ENCODE measurements at regions not wholly inside any gene's neighbourhood (a gene's known extent, or its start where the extent isn't known, plus 50 kb on each side); places are given as distances from the start of the nearest gene placed in this dataset.
"Not testable (repeated sequence)": the region's sequence is repeated elsewhere in the genome, so short reads cannot be mapped to it uniquely, and the experiment has no call there.

DNA sequence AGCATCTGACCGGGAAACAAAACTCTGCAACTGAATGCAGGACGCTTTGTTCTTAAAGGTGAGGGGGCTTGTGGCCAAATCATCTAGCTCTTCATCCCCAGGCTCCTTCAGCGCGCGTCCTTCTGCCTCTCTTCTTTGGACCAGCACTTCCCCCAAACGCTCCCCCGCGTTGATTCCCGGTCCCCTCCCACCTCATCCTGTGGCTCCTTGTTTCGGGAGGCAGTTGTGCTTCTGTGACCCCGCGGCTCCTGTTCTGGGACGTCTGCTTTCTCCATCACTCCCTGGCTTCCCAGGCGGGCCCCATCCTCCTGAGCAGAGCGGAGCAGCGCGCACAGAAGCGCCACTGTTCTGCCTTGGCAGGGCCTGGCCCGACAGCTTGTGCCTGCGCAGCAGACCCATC is 109.7 kb upstream of the ZNG1E start:
- DNase-seq (ENCODE audit: low read depth, low spot score); in situ Hi-C loops (cut with HindIII; ENCODE audit: low pct_unique_long_range_greater_than_20kb, low sequenced_read_pairs): not testable (repeated sequence)

DNA sequence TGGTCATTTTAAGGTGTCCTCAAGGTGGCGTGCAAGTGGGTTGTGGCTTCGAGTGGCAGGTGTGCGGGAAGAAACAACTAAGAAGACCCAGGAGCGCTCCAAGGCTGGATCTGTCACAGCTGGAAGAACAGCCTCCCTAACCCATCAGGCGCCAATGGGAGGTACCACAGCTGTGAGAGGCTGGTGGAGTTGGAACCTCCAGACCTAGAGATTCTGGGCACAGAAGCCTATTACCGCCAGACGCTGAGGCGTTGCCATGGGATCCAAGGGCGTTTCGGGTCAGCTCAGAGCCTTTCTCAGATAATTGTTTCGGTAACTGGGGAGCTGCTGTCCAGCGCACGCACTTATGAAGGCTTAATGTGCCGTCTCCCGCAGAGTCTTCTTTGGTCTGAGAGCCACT is 156.7 kb upstream of the ZNG1E start:
- in situ Hi-C loops (cut with HindIII; ENCODE audit: low pct_unique_long_range_greater_than_20kb, low sequenced_read_pairs); DNase-seq (ENCODE audit: low read depth, low spot score): not testable (repeated sequence)

DNA sequence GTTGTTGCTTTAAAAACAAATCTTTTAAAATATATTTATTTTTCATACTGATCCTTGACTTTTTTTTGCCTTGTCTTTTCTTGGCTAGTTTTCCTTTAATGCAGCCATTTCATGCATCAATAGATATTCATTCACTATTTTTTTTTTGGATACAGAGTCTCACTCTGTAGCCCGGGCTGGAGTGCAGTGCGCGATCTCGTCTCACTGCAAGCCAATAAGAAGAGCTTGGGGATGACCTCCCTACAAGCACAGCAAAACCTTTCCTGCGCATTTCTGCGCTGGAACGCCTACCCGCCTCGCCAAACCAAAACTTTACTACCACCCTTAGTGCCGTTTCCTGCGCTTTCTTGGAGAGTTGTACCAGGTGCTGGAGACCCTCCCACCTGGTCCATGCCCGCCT is 161.3 kb upstream of the ZNG1E start:
- in situ Hi-C loops (cut with HindIII; ENCODE audit: low pct_unique_long_range_greater_than_20kb, low sequenced_read_pairs) = not testable (repeated sequence)

DNA sequence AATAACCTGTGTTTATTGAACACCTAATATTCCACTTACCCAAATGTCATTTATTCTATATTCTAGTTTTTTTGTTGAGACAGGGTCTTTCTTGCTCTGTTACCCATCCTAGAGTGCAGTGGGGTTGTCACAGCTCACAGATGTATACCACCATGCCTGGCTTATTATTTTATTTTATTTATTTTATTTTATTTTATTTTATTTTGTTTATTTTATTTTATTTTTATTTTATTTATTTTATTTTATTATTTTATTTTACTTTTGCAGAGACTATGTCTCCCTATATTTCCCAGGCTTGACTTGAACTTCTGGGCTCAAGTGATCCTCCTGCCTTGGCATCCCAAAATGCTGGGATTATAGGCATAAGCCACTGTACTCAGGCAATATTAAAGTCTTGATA is 167.8 kb upstream of the ZNG1E start:
- DNase-seq (ENCODE audit: low read depth, low spot score); in situ Hi-C loops (cut with HindIII; ENCODE audit: low pct_unique_long_range_greater_than_20kb, low sequenced_read_pairs): not testable (repeated sequence)

More for the DNA sequence above, 161.3 kb upstream of the ZNG1E start:
- DNase-seq (ENCODE audit: low read depth, low spot score) = not testable (repeated sequence)

DNA sequence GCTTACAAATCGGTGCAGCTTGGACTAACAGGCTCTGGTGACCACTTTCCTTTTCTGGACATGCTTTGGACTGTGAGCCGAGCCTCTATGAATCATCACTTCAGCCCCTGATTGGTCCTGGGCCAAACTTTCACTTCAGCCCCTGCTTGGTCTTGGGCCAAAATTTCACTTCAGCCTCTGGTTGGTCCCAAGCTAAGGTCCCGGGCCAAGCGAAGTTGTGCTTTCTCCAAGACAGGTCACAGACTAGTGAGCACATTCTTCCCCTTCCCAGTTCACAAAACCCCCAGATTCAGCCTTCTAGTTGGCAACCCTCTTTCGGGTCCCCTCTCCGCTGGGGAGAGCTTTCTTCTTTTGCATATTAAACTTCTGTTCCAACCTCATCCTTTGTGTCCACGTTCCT is 171.0 kb upstream of the ZNG1E start:
- DNase-seq (ENCODE audit: low read depth, low spot score); in situ Hi-C loops (cut with HindIII; ENCODE audit: low pct_unique_long_range_greater_than_20kb, low sequenced_read_pairs): not testable (repeated sequence)

DNA sequence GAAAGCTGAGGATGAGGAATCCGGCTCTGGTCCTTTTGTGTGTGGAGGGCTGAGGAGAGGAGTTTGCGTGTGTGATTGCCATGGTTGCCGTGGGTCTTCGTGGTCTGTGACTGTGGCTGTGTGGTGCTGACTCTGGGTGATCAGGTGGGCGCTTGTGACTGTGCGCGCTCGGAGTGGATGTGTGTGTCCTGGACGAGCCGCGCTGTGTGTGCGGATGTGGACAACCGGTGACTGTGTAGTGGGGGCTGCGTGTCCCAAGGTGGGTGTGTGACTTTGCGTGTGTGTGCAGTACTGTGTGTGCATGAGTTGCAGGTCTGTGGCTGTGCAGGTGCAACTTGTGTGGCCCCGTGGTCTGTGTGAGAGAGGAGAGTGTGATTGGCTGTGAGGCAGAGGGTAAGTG is 172.0 kb upstream of the ZNG1E start:
- DNase-seq (ENCODE audit: low read depth, low spot score); in situ Hi-C loops (cut with HindIII; ENCODE audit: low pct_unique_long_range_greater_than_20kb, low sequenced_read_pairs): not testable (repeated sequence)

DNA sequence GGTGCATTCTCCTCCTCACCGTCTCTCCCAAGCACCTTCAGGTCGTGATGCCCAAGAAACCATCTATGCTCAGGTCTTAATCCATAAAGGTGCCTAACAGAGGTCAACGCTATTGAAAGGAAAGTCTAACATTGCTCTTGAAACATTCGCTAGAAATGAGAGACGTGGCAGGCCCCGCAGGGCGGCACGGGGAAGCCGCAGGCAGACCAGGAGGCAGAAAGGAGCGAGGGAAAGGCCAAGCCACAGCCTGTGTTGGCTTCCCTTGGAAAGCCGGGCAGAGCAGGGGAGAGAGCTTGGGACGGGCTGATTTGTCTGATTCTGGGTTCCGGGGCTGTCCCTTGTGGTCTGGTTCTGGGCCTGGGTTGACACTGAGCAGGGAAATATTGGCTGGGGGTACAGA is 192.8 kb upstream of the ZNG1E start:
- in situ Hi-C loops (cut with HindIII; ENCODE audit: low pct_unique_long_range_greater_than_20kb, low sequenced_read_pairs) = not testable (repeated sequence)
- peak; percentile 67 for DNase-seq (ENCODE audit: low read depth, low spot score)

DNA sequence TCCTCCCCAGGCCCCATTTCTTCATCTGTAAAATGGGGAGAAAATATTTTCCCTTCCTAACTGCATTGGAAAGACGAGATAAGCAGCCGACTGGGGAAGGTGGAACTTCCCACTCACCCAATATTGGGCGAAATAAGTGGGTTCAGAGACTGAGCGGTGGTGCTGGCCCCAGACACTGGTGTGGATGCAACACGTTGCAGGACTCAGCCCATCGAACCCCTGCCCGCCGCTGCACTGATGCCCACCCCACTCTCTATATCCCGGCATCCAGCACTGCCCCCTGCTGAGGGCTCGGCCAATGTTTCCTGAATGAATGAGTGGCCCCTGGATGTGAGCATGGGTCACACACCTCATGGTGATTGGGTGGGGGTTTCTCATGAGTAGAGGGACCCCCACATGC is 194.4 kb upstream of the ZNG1E start:
- in situ Hi-C loops (cut with HindIII; ENCODE audit: low pct_unique_long_range_greater_than_20kb, low sequenced_read_pairs); DNase-seq (ENCODE audit: low read depth, low spot score): not testable (repeated sequence)

DNA sequence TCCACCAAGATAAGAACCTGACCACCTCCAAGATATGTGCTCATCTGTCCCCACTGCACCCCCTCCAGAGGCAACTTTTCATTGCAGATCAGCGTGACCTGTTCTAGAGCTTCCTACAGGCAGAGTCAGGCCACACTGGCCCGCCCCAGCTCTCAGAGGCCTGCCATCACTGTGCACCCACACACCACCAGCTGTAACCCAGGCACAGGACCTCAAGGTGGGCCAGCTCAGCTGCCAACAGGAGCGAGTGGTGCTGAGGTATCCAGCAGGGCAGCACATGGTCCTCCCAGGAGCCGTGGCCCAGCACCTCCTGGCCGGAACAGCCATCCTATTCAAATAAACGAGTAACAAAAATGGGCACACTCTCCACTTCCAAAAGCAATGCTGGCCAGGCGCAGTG is 189.9 kb upstream of the FOXD4L5 start:
- in situ Hi-C loops (cut with HindIII; ENCODE audit: low pct_unique_long_range_greater_than_20kb, low sequenced_read_pairs); DNase-seq (ENCODE audit: low read depth, low spot score): not testable (repeated sequence)

DNA sequence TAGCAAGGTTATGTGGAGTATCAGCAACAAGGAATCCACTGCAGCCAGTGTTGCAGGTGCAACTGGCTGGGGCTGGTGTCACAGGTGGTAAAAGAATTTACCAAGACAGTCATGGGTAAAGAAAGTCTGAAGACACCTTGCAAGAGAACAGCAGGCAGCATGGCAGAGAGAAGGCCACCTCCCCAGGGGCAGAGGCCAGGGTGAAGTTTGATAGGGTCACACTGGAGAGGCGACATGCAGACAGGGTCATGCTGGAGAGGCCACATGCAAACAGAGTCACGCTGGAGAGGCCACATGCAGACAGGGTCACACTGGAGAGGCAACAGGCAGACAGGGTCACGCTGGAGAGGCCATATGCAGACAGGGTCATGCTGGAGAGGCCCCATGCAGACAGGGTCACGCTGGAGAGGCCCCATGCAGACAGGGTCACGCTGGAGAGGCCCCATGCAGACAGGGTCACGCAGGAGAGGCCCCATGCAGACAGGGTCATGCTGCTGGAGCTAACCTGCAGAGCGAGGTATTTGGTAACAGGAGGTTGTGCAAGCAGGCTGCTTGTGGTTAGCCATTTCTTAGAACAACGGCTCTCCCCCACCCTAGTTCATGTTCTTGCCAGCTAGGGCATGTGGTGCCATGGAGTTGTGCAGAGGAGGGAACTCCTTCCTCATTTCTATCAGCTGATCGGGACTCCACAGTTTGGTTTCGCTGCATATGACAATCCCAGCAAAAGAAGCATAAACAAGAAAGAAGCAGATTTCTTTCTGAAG is 188.2 kb upstream of the FOXD4L5 start:
- in situ Hi-C loops (cut with HindIII; ENCODE audit: low pct_unique_long_range_greater_than_20kb, low sequenced_read_pairs); DNase-seq (ENCODE audit: low read depth, low spot score): not testable (repeated sequence)

DNA sequence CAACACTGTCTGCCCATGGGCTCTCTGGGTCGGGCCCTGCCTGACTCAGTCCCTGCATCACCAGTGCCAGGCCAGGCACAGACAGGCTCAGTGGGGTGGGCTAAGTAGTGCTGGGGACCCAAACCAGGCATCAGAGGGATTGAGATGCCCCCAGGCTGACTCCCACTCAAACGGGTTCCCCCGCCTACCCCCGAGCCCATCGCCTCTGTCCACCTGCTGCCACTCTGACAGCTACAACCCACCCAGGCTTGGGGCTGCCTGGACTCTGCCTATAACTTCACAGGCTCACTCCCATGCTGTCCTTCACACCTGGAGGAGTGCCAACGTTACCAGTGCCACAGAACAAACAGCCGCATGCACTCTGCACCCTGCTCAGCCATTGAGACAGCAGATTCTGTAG is 186.1 kb upstream of the FOXD4L5 start:
- in situ Hi-C loops (cut with HindIII; ENCODE audit: low pct_unique_long_range_greater_than_20kb, low sequenced_read_pairs); DNase-seq (ENCODE audit: low read depth, low spot score): not testable (repeated sequence)

DNA sequence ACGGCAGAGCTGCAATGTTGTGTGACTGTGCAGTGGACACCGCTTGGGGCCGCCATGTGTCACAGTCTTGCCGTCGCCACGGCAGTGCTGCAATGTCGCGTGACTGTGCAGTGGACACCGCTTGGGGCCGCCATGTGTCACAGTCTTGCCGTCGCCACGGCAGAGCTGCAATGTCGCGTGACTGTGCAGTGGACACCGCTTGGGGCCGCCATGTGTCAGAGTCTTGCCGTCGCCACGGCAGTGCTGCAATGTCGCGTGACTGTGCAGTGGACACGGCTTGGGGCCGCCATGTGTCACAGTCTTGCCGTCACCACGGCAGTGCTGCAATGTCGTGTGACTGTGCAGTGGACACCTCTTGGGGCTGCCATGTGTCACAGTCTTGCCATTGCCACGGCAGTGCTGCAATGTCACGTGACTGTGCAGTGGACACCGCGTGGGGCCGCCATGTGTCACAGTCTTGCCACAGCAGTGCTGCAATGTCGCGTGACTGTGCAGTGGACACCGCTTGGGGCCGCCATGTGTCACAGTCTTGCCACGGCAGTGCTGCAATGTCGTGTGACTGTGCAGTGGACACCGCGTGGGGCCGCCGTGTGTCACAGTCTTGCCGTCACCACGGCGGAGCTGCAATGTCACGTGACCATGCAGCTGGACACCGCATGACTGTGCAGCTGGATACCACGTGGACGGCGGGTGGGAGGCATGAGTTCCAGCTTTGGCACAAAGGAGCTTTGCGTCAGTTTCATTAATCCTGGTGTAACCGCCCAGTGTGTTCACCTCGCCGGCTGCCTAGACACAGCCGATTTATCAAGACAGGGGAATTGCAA is 182.1 kb upstream of the FOXD4L5 start:
- in situ Hi-C loops (cut with HindIII; ENCODE audit: low pct_unique_long_range_greater_than_20kb, low sequenced_read_pairs); DNase-seq (ENCODE audit: low read depth, low spot score): not testable (repeated sequence)

DNA sequence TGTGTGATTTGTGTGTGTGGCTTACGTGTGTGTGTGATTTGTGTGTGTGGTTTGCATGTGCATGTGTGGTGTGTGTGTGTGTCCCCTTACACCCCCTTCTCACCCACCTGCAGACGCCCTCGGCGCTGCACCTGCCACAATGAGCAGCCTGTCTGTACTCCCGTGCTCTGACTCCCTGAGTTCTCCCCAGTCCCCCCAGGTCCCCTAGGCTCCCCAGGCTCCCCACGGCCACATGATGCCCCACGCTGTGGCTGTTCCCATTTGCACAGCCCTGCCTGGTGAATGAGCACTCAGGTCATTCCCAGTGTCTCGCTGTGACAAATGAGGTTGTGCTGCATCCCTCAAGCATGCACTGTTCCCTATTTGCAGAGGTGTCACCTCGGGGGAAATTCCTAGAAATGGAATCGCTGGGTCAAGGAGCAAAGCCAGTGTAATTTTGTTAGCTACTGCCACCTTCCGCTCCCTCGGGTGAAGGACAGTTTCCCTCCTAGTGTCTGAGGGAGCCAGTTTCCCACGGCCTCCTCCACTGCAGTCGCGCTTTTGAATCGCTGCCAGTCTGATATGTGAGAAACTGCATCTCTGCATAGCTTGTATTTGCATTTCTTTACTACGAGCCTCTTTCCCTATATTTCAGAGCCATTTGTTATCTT is 180.4 kb upstream of the FOXD4L5 start:
- peak; percentile 8 for DNase-seq (ENCODE audit: low read depth, low spot score)
- in situ Hi-C loops (cut with HindIII; ENCODE audit: low pct_unique_long_range_greater_than_20kb, low sequenced_read_pairs) = not testable (repeated sequence)

DNA sequence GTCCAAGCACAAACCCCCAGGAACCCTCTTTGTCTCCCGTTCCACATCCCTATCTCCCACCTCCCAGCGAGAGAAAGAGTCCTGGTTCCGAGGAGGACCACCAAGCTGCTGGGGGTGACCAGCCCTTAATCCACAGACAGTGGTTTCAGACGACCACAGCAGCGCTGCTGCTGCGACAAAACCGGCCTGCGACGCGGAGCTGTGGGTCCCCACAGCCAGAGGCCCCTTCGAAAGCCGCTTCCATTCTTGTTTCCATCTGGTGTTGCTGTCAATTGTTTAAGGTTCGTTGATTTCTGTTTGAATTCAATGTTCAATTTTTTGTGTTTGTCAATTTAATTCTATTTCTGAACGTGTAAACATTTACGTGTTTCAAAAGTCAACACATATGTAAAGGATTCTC is 177.5 kb upstream of the FOXD4L5 start:
- in situ Hi-C loops (cut with HindIII; ENCODE audit: low pct_unique_long_range_greater_than_20kb, low sequenced_read_pairs); DNase-seq (ENCODE audit: low read depth, low spot score): not testable (repeated sequence)

DNA sequence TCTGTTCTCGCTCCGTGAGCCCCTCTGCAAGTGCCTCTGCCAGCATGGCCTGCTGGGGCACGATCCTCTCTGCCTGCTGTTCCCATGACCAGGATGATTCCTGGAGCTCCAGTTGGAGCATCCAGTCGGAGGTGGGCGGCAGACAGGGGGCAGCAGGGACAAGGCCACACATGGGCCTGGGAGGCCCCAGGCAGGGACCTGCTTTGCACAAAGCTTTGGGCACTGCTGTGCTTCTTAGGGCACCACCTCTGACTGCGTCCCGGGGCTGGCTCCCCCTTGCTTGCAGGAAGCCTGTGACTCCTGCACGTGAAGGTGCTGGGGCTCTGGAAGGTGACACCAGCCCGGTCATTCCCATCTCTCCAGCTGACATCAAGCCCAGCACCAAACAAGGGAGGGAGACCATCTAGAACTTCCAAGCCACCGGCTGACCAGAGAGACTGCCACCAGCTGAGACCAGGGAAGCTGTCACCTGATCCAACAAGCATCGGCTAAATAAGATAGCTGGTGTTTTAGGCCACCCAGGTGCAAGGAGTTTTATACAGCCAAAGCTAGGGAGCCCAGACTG is 174.8 kb upstream of the FOXD4L5 start:
- in situ Hi-C loops (cut with HindIII; ENCODE audit: low pct_unique_long_range_greater_than_20kb, low sequenced_read_pairs) = no loop called here
- no peak for DNase-seq (ENCODE audit: low read depth, low spot score)

DNA sequence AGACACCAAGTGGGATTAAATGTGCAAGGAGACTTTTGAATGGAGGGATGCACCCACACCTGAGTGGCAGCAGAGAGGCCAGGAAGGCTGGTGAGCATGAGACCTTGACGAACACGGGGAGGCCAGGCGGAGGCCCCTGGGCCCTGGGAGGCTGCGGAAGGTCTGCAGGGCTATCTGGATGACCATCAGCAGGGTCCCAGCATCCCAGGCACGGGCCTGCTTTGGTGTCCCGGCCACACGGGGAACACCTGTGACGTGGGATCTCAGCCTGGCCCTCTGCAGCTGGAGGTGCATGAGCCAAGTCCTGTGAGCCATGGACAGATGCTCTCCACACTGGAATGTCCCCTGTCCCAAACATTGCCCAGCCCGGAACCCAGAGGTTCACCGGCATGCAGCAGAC is 174.0 kb upstream of the FOXD4L5 start:
- in situ Hi-C loops (cut with HindIII; ENCODE audit: low pct_unique_long_range_greater_than_20kb, low sequenced_read_pairs) = no loop called here
- no peak for DNase-seq (ENCODE audit: low read depth, low spot score)

DNA sequence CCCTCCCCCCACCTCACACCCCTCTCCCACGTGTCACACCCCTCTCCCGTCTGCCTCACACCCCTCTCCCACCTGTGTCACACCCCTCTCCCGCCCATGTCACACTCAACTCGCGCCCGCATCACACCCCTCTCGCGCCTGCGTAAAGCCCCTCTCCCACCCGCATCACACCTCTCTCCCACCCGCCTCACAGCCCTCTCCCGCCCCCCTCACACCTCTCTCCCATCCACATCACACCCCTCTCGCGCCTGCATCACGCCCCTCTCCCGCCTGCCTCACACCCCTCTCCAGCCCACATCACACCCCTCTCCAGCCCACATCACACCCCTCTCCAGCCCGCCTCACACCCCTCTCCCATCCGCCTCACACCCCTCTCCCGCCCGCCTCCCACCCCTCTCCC is 173.5 kb upstream of the FOXD4L5 start:
- in situ Hi-C loops (cut with HindIII; ENCODE audit: low pct_unique_long_range_greater_than_20kb, low sequenced_read_pairs) = no loop called here

DNA sequence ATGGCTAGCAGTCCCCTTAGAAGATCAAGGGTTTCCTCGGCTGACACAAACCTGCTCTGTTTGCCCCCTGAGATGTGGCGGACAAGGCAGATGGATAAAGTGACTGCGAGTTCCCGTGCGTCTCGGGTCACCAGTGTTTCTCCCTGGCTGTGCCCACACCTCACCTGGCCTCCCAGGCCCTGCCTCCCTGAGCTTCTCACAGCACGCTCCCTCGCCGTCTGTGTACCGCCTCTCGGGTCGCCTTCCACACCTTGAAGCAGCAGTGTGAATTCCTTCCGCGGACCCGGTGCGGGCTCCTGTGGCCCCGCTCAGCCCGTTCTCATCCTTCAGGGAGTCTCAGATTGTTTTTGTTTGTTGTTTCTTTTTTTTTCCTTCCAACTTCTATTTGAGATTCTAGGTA is 172.0 kb upstream of the FOXD4L5 start:
- DNase-seq (ENCODE audit: low read depth, low spot score); in situ Hi-C loops (cut with HindIII; ENCODE audit: low pct_unique_long_range_greater_than_20kb, low sequenced_read_pairs): not testable (repeated sequence)

More for the DNA sequence above, 173.5 kb upstream of the FOXD4L5 start:
- no peak for DNase-seq (ENCODE audit: low read depth, low spot score)
